Osteocyte (in vitro differentiated cells): ENCODE measurements at regions not wholly inside any gene's neighbourhood (a gene's known extent, or its start where the extent isn't known, plus 50 kb on each side); places are given as distances from the start of the nearest gene placed in this dataset.

Experiments
- DNase-seq: peaks from one replicate; pipeline ENCODE4 v3.0.0; 2021; ENCODE audit warnings: mixed read lengths; ENCODE audit not compliant: unreplicated experiment; ENCODE audit errors: extremely low spot score
- H3K27ac Mint-ChIP-seq: one replicate; pipeline ENCODE4 v1.8.0; 2021; ENCODE audit warnings: mild to moderate bottlenecking, mixed read lengths; ENCODE audit not compliant: unreplicated experiment
- H3K27me3 Mint-ChIP-seq: one replicate; pipeline ENCODE4 v1.8.0; 2021; ENCODE audit warnings: mixed read lengths; ENCODE audit not compliant: unreplicated experiment
- H3K36me3 Mint-ChIP-seq: one replicate; pipeline ENCODE4 v1.8.0; 2021; ENCODE audit warnings: mixed read lengths; ENCODE audit not compliant: unreplicated experiment
- H3K4me1 Mint-ChIP-seq: one replicate; pipeline ENCODE4 v1.8.0; 2021; ENCODE audit warnings: mixed read lengths; ENCODE audit not compliant: unreplicated experiment
- H3K4me3 Mint-ChIP-seq: one replicate; pipeline ENCODE4 v1.8.0; 2021; ENCODE audit warnings: mild to moderate bottlenecking, moderate library complexity, mixed read lengths; ENCODE audit not compliant: unreplicated experiment
- H3K9me3 Mint-ChIP-seq: one replicate; pipeline ENCODE4 v1.8.0; 2021; ENCODE audit warnings: mixed read lengths; ENCODE audit not compliant: unreplicated experiment
- CTCF ChIP-seq: fragments of 200-600 bp; sonication (generic); IDR thresholded peaks from 2 replicates; pipeline ENCODE4 v1.5.0; 2021; ENCODE audit warnings: antibody characterized with exemption, mild to moderate bottlenecking, moderate library complexity

- TF ChIP-seq CTCF: no peak
- Mint-ChIP-seq H3K36me3 (no peaks in the 10 kb centered on the region), H3K27ac (no peak overlapping the region), H3K27me3 (peaks cover 4% of the 10 kb centered on the region), H3K4me1 (no peaks in the 10 kb centered on the region), H3K4me3 (no peak overlapping the region), H3K9me3 (peaks cover 5% of the 10 kb centered on the region)
- DNase-seq: no peak
These were observed 100.3 kb downstream of the IRX5 start for GRCh38 chr16:55030944-55031343.

GRCh38 chr16:55031481-55031880 is 100.8 kb downstream of the IRX5 start:
- no peak for TF ChIP-seq CTCF
- Mint-ChIP-seq H3K9me3 (no peaks in the 10 kb centered on the region), H3K36me3 (no peaks in the 10 kb centered on the region), H3K27me3 (peaks cover 4% of the 10 kb centered on the region), H3K27ac (no peak overlapping the region), H3K4me3 (no peak overlapping the region), H3K4me1 (no peaks in the 10 kb centered on the region)
- DNase-seq: no peak

- H3K4me1 Mint-ChIP-seq: no peaks in the 10 kb centered on the region
- no peak for TF ChIP-seq CTCF
- H3K27ac Mint-ChIP-seq: no peak overlapping the region
- H3K9me3 Mint-ChIP-seq: no peaks in the 10 kb centered on the region
- H3K36me3 Mint-ChIP-seq: no peaks in the 10 kb centered on the region
- DNase-seq: no peak
- H3K4me3 Mint-ChIP-seq: no peak overlapping the region
- H3K27me3 Mint-ChIP-seq: peaks cover 6% of the 10 kb centered on the region
These were observed 102.8 kb downstream of the IRX5 start for GRCh38 chr16:55033225-55034156.

GRCh38 chr16:55035029-55035428 is 104.4 kb downstream of the IRX5 start:
- DNase-seq: no peak
- TF ChIP-seq CTCF: peak; percentile 48
- no peaks in the 10 kb centered on the region for H3K9me3 Mint-ChIP-seq
- H3K4me3 Mint-ChIP-seq: no peak overlapping the region
- no peak overlapping the region for H3K27ac Mint-ChIP-seq
- H3K27me3 Mint-ChIP-seq: peaks cover 4% of the 10 kb centered on the region
- no peaks in the 10 kb centered on the region for H3K4me1 Mint-ChIP-seq
- no peaks in the 10 kb centered on the region for H3K36me3 Mint-ChIP-seq

GRCh38 chr16:55035956-55036355 is 105.3 kb downstream of the IRX5 start:
- Mint-ChIP-seq H3K4me3 (no peak overlapping the region), H3K9me3 (no peaks in the 10 kb centered on the region), H3K27me3 (peaks cover 4% of the 10 kb centered on the region), H3K36me3 (no peaks in the 10 kb centered on the region), H3K4me1 (no peaks in the 10 kb centered on the region), H3K27ac (no peak overlapping the region)
- no peak for TF ChIP-seq CTCF
- no peak for DNase-seq
